GM19328 (cell line): ENCODE measurements at regions not wholly inside any gene's neighbourhood (a gene's known extent, or its start where the extent isn't known, plus 50 kb on each side); places are given as distances from the start of the nearest gene placed in this dataset.

Experiments used
- ATAC-seq: cut with Tn5 transposase; IDR thresholded peaks from one replicate; pipeline ENCODE4 v1.9.1; 2021; ENCODE audit warnings: mild to moderate bottlenecking, moderate library complexity; ENCODE audit not compliant: unreplicated experiment

GRCh38 chr12:34188974-34189373 lies 166.7 kb downstream of the ALG10 start:
- ATAC-seq = no peak

- ATAC-seq = no peak
These were observed 167.8 kb downstream of the ALG10 start for GRCh38 chr12:34190054-34190453.

DNA sequence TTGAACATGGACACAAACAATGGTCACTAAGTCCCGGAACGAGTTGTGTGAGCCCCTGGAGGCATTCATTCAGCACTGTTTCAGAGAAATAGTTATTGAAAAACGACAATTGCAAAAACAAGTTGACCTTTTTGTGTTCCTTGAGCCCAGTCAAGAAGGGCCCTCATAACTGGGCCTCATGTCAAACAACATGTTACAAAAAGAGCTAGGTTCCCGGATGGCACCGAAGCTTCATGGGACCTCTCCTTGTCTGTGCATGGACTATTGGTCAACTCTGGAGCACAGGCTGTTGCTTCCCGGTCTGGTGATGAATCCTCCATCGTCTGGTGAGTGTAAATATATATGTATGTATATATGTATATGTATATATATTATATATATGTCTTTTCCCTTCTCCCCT lies 176.6 kb downstream of the ALG10 start:
- no peak for ATAC-seq

DNA sequence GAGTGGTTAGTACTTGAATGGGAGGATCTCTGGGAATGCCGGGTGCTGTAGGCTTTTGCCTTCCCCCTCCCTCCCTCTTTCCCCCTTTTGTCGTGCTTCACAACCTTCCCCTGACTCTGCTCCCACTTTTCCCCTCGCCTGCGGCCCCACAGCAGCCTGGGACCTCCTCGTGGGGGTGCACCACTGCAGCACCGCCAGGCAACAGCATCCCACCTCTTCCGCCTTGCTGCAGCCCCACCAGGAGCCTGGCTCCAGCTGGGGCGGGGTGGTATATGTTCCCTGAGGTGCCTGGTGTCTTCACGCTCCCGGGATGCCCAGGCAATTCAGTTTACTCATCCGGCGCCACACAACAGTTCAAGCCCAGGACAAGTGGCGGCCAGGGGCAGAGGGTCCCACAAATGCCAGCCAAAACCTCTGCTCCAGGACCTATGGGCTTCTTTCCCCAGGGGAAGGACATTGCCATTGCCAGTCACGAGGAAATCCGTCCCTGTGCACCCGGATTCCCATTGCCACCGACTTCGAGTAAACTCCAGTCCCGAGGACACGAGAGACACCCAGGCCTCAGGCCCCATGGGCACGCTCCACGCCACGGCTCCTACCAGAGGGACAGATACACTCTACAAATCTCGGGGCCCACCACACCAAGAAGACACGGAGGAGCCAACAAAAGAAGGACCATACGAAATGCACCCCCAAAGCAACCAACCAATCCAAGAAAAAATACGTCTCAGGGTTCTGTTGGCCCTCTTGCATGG lies 181.7 kb downstream of the ALG10 start:
- ATAC-seq = no peak

GRCh38 chr12:34204830-34205285 lies 182.6 kb downstream of the ALG10 start:
- no peak for ATAC-seq

DNA sequence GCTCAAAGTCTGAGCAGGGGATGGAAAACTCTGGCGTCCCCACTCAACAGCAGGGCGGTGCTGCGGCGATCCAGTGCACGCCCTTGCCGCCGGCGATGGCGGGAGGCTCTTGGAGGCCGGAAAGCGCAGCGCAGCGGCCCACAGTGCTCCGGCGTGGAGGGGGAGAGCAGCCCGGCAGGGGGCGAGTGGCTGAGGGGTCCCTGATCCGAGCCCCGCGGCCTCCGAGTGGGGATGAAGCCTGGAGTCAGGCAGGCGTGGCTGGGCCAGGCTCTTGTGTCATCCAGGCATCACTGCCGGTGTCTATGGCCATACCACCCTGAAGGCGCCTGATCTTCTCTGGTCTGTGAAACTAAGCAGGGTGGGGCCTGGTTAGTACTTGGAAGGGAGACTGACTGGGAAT lies 183.1 kb downstream of the ALG10 start:
- no peak for ATAC-seq

- no peak for ATAC-seq
These were observed 183.9 kb downstream of the ALG10 start for GRCh38 chr12:34206061-34206785.

GRCh38 chr12:34207858-34208257 lies 185.6 kb downstream of the ALG10 start:
- no peak for ATAC-seq

DNA sequence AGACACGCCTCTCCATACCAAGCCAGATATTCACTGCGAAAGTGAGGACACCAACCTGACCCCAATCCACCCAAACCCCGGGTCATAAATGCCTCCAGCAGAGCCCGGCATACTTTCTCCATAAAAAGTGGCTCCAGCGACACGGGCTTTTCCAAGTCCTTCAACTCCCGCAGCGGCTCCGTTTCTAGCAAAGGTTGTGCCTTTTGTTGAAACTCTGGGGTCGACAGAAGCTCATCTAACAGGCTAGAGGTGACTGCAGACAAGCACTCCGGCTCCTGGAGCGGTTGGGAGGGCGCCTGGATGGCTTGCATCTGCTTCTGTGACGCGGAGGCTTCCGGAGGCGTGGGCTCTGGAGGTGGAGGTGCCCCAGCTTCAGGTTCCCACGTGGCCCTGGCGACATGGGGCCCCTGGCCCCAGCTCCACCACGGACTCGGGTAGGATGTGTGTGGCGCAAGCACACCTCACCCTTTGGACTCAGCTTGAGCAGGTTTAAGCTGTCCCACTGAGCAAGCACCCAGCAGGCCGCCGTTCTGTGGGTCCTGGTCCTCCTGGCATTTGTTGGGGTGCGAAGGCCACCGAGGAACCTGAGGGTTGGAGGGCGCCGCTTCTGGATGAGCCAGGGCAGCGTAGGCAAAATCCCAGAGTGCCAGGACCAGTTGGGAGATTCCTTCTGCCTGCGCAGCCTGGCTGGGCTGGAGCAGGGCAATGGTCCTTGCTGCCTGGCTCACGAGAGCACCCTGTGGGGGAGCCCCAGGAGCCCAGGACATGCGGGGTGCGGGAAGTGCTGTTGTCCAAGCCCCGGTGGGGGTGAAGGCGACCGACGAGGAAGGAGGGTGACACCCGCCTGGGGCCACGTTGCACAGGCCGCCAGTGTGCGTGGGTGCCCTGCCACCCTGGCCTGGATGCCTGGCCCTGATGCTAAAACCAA lies 186.3 kb downstream of the ALG10 start:
- ATAC-seq = no peak

DNA sequence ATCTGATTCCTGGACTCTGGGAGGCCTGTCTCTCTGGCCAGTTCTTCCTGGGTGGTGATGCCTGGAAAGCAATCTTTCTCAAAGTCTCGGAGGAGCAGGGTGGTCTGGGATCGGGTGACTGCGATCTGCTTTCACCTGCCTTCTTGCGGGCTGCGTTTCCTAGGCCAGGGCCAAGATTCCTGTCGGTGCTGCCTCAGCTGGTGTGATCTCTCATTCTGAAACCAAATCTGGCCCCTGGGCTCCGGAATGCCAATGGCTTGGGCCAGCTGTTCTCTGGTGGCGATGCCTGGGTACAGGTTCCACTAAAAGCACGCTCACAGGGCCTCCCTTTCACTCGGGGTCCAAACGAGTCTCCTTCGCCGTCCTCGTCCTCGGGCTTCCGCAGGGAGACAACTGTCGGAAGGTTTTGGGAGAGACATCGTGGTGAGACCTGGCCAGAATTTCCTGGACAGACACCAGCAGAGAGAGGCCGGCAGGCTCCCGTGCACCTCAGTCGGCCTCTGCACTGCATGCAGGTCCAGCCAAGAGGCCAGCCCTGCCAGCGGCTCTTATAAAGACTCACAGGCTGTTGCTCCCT lies 187.1 kb downstream of the ALG10 start:
- no peak for ATAC-seq

- no peak for ATAC-seq
These were observed 187.9 kb downstream of the ALG10 start for GRCh38 chr12:34210183-34210582.

DNA sequence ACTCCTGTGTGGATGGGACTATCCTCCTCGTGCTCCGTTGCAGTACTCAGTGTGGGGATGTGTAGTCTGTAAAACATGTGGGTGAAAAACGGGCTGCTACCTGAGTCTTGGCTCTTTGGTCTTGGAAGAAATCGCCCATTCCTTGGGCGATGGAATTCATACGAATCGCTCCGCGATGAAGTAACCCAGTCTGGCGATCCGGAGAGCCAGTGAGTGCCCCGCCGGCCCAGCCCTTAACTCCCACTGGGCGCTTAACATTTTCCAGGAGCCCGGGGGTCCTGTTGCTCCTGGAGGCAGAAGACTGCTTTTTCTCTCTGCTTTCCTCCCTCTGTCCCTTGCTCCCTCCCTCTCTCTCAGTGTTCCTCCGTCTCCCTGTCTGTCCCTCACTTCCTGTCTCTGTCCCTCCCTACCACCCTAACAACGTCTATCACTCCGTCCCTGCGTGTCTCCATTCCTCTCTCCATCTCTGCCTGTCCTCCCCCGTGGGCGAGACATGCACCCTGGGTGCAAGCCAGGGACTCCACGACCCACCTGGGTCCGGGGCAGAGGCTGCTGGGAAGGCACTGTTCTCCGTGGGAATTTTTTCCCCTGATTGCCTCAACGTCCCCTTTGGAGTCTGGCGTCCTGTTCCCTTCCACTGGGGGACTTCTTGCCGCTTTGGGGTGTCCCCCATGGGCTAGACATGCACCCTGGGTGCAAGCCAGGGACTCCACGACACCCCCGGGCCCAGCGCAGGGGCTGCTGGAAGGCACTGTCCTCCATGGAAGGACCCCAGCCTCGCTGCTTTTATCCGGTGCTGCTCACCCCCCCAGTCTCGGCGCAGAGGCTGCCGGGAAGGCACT lies 188.6 kb downstream of the ALG10 start:
- ATAC-seq = no peak

- ATAC-seq = no peak
These were observed 190.4 kb downstream of the ALG10 start for GRCh38 chr12:34212651-34213050.

- no peak for ATAC-seq
These were observed 191.7 kb downstream of the ALG10 start for GRCh38 chr12:34214011-34214410.

DNA sequence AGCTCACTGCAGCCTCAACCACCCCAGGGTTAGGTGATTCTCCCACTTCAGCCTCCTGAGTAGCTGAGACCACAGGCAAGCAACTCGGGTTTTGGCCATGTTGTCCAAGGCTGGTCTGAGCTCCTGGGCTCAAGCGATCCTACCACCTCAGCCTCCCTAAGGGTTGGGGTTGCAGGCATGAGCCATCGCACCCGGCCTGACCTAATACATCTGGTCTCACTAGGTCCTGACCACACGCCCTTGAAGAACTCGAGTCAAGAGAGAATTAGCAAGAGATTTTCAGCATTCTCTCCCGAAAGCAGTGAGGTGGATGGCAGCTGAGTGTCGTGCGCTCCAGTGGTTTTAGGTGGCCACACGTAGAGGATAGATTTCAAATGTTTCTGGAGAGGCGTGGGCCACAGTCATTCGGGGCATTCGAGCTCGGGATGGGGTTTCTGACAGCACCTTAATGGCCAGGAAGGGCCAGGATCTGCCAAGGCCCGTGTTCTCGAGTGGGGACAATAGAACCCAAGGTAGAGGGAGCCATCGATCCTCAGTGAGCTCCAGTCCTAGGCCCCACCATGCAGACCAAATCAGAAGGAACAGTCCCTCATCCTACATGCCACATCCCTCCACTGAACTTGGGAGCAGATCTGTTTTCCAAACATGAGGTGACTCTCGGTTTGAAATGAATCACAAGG lies 193.1 kb downstream of the ALG10 start:
- no peak for ATAC-seq

DNA sequence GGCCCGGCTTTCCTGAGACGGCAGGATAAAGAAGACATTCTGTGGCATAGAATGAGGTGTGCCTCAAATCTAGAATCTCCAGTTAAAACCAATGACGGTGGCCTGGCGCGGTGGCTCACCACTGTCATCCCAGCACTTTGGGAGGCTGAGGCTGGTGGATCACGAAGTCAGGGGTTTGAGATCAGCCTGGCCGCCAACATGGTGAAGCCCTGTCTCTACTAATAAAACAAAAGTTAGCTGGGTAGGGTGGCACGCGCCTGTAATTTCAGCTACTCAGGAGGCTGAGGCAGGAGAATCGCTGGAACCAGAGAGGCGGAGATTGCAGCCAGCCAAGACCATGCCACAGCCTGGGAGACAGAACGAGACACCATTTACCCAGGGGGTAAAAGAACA lies 193.6 kb downstream of the ALG10 start:
- no peak for ATAC-seq

GRCh38 chr12:34217660-34218059 lies 195.4 kb downstream of the ALG10 start:
- no peak for ATAC-seq

- ATAC-seq = peak; percentile 79
These were observed 196.1 kb downstream of the ALG10 start for GRCh38 chr12:34218193-34219045.
